ENCODE measurements at regions not wholly inside any gene's neighbourhood (a gene's known extent, or its start where the extent isn't known, plus 50 kb on each side); places are given as distances from the start of the nearest gene placed in this dataset.

DNA sequence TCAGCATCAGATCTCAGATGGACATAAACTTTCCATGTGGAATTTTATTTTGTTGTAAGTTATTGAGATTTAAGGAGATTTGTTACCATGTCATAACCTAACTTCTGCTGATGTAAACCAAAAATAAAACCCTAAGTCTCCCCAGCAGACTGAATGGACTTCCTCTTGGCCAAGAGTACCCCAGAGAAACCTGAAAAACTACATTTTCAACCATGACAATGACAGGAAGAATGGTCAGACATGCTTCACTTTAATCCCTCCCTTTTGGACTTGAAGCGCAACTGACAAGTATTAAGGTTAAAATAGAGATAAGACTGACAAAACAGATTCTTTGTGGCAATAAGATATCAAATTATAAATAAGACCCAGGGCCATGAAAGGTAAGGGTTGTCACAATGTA, 579.7 kb upstream of the RAG2 start:
- TF ChIP-seq EZH2 (IDR thresholded peaks at IDR 0.05; ENCODE audit: insufficient read depth, poor library complexity, severe bottlenecking) = no peak
- no peak for TF ChIP-seq EZH2phosphoT487 (IDR thresholded peaks at IDR 0.05; ENCODE audit: insufficient read depth, low read depth)

All from GM23248 (cell line).